ENCODE measurements at regions not wholly inside any gene's neighbourhood (a gene's known extent, or its start where the extent isn't known, plus 50 kb on each side); places are given as distances from the start of the nearest gene placed in this dataset.
"Not testable (repeated sequence)": the region's sequence is repeated elsewhere in the genome, so short reads cannot be mapped to it uniquely, and the experiment has no call there.

GRCh38 chr1:70672442-70672888 is 261.4 kb downstream of the CTH start:
- DNase-seq (ENCODE audit: low read depth) = no peak

- no peak for DNase-seq (ENCODE audit: low read depth)
Observed at GRCh38 chr1:70674941-70675685, 264.0 kb downstream of the CTH start.

DNA sequence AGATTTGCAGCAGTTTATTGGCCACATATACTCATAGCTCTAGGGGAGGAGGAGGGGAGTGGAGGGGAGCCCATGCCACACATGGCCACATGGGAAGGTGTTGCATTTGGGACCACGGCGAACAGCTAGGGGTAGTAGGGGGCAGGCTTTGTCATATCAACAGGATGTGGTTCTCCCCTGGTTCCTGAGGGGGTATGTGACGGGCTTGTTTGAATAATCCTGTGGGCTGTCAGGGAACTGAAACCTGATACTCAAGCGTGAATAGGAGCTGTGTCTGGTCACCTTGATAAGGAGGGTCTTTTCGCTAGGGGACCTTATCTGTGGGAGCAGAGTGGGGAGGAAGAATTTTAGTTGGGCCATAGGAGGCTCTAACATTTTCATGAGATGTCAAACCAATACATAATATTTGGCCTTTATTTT is 264.7 kb downstream of the CTH start:
- no peak for DNase-seq (ENCODE audit: low read depth)

GRCh38 chr1:70685300-70686286 is 274.5 kb downstream of the CTH start:
- DNase-seq (ENCODE audit: low read depth) = peak; percentile 62

DNA sequence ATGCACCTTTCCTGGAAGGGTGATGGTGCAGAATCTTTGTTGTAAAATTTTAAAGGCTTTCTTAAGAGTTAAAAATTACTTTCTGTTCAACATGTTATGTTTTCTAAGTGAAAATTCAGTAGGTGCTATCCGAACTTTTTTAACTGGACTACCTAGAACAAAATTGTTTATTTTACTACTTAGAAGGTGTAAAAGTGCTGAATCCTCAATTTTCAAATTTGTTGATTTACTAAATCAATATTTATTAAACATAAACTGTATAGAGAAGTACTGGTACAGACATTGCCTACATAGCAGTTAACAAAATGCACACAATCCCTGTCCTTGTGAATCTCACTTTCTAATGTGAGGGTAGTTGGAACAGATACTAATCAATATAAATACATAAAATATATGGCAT is 277.5 kb downstream of the CTH start:
- DNase-seq (ENCODE audit: low read depth) = no peak

DNA sequence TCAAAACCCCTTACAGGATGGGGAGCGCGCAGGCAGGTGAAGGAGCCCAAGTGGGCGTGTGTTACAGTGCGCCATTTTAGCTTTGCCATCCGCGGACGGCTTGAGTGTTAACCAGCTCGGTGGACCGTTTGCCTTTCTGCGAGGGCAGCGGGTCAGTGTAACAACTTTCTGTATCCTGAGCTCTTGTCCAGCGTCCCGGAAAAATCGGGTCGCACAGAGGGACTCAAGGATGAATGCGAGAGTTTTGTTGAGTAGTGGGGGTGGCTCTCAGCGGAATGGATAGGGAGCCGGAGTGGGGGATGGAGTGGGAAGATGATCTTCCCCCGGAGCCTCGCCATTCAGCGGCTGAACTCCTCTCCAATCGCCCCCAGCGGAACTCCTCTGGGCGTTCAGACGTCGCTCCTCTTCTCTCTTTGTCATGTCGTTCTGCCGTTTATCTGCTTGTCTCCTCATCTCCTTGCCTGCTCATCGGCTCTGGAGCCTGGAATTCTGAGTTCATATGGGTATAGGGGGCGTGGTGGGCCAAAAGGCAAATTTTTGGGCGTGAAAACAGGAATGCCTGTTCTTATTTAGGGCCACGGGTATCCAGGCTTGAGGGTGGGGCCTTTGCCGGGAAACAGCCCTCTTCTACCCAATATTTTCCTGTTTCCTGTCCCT is 295.4 kb downstream of the CTH start:
- no peak for DNase-seq (ENCODE audit: low read depth)

GRCh38 chr1:70707214-70707613 is 296.1 kb downstream of the CTH start:
- DNase-seq (ENCODE audit: low read depth) = no peak

- DNase-seq (ENCODE audit: low read depth) = no peak
Observed at GRCh38 chr1:70714149-70714548, 303.1 kb downstream of the CTH start.

- DNase-seq (ENCODE audit: low read depth) = no peak
Observed at GRCh38 chr1:70717211-70717610, 306.1 kb downstream of the CTH start.

GRCh38 chr1:70717656-70718055 is 306.6 kb downstream of the CTH start:
- no peak for DNase-seq (ENCODE audit: low read depth)

- DNase-seq (ENCODE audit: low read depth) = peak; percentile 6
Observed at GRCh38 chr1:70718086-70718630, 307.1 kb downstream of the CTH start.

GRCh38 chr1:70719154-70719553 is 308.1 kb downstream of the CTH start:
- DNase-seq (ENCODE audit: low read depth) = no peak

- no peak for DNase-seq (ENCODE audit: low read depth)
Observed at GRCh38 chr1:70720109-70720508, 309.0 kb downstream of the CTH start.

GRCh38 chr1:70720521-70720920 is 309.5 kb downstream of the CTH start:
- DNase-seq (ENCODE audit: low read depth) = no peak

GRCh38 chr1:70727886-70728489 is 316.9 kb downstream of the CTH start:
- DNase-seq (ENCODE audit: low read depth) = no peak

- not testable (repeated sequence) for DNase-seq (ENCODE audit: low read depth)
Observed at GRCh38 chr1:70736518-70736917, 311.1 kb downstream of the PTGER3 start.

DNA sequence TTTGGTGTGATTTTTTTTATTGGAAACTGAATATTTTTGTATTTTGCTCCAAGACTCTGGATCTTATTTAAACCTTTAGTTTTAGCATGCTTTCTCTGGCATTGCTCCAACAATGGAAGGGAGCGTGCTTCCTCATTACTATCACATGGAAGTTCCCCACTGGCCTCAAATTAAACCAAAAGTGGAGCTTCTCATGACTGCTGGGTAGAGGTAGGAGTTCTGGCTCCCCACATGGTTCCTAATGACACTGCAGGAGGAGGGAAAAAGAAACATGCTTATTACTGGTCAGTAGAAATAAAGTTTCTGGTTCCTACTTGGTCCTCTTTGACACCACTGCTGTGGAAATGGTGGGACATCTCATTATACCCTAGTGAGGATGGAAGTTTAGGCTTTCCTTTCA is 310.5 kb downstream of the PTGER3 start:
- no peak for DNase-seq (ENCODE audit: low read depth)

DNA sequence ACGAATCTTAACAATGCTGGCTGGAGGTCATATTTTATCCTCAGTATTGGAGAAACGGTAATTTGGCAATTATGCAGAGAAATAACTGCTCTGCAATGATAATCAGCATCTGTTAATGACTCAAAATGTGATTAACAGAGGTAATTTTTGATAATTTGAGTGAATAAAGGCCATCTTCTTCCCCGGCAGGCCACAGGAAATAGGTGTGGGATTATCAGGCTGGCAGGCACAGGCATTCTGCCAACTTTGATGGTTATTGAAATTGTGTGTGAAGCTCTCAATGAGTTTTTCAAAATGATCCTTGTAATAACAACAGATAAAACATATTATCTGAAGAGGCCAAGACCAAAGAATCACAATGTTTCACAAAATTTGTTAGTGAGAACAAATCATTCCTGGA is 309.0 kb downstream of the PTGER3 start:
- no peak for DNase-seq (ENCODE audit: low read depth)

GRCh38 chr1:70745199-70745598 is 302.4 kb downstream of the PTGER3 start:
- peak; percentile 3 for DNase-seq (ENCODE audit: low read depth)

GRCh38 chr1:70746062-70746461 is 301.6 kb downstream of the PTGER3 start:
- not testable (repeated sequence) for DNase-seq (ENCODE audit: low read depth)

GRCh38 chr1:70747123-70747522 is 300.5 kb downstream of the PTGER3 start:
- DNase-seq (ENCODE audit: low read depth) = not testable (repeated sequence)
